ENCODE measurements at regions not wholly inside any gene's neighbourhood (a gene's known extent, or its start where the extent isn't known, plus 50 kb on each side); places are given as distances from the start of the nearest gene placed in this dataset.

GRCh38 chr3:66858656-66859381 lies 139.3 kb upstream of the KBTBD8 start:
- Histone ChIP-seq H2BK5ac (ENCODE audit: low read depth, low read length) (peak overlapping the region; percentile 30; the same call in 1 of the 2 replicates), H3K79me2 (ENCODE audit: control insufficient read depth in 1 of 2, insufficient read depth in 2 of 2, low read length in 2 of 2) (no peaks in the 10 kb centered on the region), H4K91ac (replicated peaks; ENCODE audit: insufficient read length, low read length) (no peak overlapping the region), H2AFZ (ENCODE audit: low read length) (peak overlapping the region; percentile 98), H2BK120ac (replicated peaks; ENCODE audit: low read depth, low read length) (no peak overlapping the region), H3K23ac (ENCODE audit: insufficient read length) (no peak overlapping the region), H3K4me1 (replicated peaks in 1 of 4; ENCODE audit: control insufficient read depth in 3 of 4, insufficient read depth in 4 of 4, low read length in 3 of 4) (peaks cover 0 to 4% (median under 1%) of the 10 kb centered on the region in 4 experiments; a peak in 2 of 7 replicates), H3K27me3 (replicated peaks in 1 of 4; ENCODE audit: control insufficient read depth in 3 of 4, extremely low read depth in 1 of 4, insufficient read depth in 3 of 4, low read length in 3 of 4) (no peaks in the 10 kb centered on the region; a peak in 1 of 7 replicates), H2BK15ac (ENCODE audit: low read length) (no peak overlapping the region), H4K8ac (ENCODE audit: extremely low read depth, insufficient read depth, low read length) (0 out of 2 replicates have a peak overlapping the region, but pooled peaks have one; percentile 4), H3K9ac (replicated peaks in 1 of 4; ENCODE audit: extremely low read depth in 1 of 4, low read depth in 3 of 4, low read length in 3 of 4) (no peak overlapping the region), H3K79me1 (ENCODE audit: low read depth, low read length) (no peaks in the 10 kb centered on the region), H3K4me3 (ENCODE audit: extremely low read depth in 1 of 4, insufficient read depth in 2 of 4, low read depth in 3 of 4, low read length in 4 of 4) (no peak overlapping the region; a peak in 1 of 8 replicates), H2BK12ac (ENCODE audit: low read depth, low read length) (0 out of 2 replicates have a peak overlapping the region, but pooled peaks have one; percentile 95), H3K4ac (replicated peaks; ENCODE audit: insufficient read length, low read depth, low read length) (no peak overlapping the region), H3K18ac (ENCODE audit: extremely low read depth, low read length) (no peak overlapping the region), H3K4me2 (ENCODE audit: insufficient read depth in 1 of 2, low read depth in 2 of 2, low read length in 2 of 2) (peak overlapping the region in 1 of 2 experiments; percentile 43; a peak in 2 of 4 replicates), H4K5ac (ENCODE audit: insufficient read length, low read depth, low read length) (no peak overlapping the region), H3K9me3 (ENCODE audit: insufficient read depth in 2 of 2, low read depth in 1 of 2, low read length in 1 of 2) (no peaks in the 10 kb centered on the region), H3K36me3 (ENCODE audit: control insufficient read depth in 2 of 4, insufficient read depth in 4 of 4, low read length in 3 of 4) (no peaks in the 10 kb centered on the region), H3K23me2 (ENCODE audit: low read depth, low read length) (no peaks in the 10 kb centered on the region), H2BK20ac (ENCODE audit: low read length) (no peak overlapping the region), H3K14ac (ENCODE audit: insufficient read length) (no peak overlapping the region), H3K56ac (replicated peaks; ENCODE audit: insufficient read length, low read depth, low read length) (no peak overlapping the region), H2AK5ac (ENCODE audit: low read depth, low read length) (no peak overlapping the region), H4K20me1 (replicated peaks in 1 of 2; ENCODE audit: control insufficient read depth in 1 of 2, insufficient read depth in 2 of 2, low read length in 2 of 2) (no peaks in the 10 kb centered on the region), H3K27ac (ENCODE audit: low read depth, low read length) (no peak overlapping the region)
- CTCF ChIA-PET (ENCODE audit: partially characterized antibody): interaction anchor here (0.6 to 3.6 kb wide), 24 partner anchors 9 to 492 kb away, joined by 3 to 27 read pairs (median 3); no protein-coding TSS in a partner anchor
- TF ChIP-seq RAD21 (IDR thresholded peaks at IDR 0.05 in 1 of 2, conservative IDR thresholded peaks at IDR 0.05 in 1 of 2; ENCODE audit: low read depth in 2 of 2, low read length in 2 of 2): peak; percentile 66 to 76
- TF ChIP-seq RXRA (IDR thresholded peaks at IDR 0.05; ENCODE audit: insufficient read depth, low read depth, low read length): no peak
- no peak for TF ChIP-seq NANOG (IDR thresholded peaks at IDR 0.05; ENCODE audit: insufficient read depth, low read depth, low read length, poor library complexity, severe bottlenecking)
- TF ChIP-seq, protein P1, sequence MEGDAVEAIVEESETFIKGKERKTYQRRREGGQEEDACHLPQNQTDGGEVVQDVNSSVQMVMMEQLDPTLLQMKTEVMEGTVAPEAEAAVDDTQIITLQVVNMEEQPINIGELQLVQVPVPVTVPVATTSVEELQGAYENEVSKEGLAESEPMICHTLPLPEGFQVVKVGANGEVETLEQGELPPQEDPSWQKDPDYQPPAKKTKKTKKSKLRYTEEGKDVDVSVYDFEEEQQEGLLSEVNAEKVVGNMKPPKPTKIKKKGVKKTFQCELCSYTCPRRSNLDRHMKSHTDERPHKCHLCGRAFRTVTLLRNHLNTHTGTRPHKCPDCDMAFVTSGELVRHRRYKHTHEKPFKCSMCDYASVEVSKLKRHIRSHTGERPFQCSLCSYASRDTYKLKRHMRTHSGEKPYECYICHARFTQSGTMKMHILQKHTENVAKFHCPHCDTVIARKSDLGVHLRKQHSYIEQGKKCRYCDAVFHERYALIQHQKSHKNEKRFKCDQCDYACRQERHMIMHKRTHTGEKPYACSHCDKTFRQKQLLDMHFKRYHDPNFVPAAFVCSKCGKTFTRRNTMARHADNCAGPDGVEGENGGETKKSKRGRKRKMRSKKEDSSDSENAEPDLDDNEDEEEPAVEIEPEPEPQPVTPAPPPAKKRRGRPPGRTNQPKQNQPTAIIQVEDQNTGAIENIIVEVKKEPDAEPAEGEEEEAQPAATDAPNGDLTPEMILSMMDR (IDR thresholded peaks at IDR 0.05; ENCODE audit: control extremely low read depth in 1 of 3, insufficient read depth in 1 of 3, low read depth in 1 of 3, low read length in 3 of 3): peak; percentile 65 to 97 (median 94)
- TF ChIP-seq CREB1 (IDR thresholded peaks at IDR 0.05): peak; percentile 50; the same call in 1 of the 2 replicates
- POLR2A ChIA-PET (ENCODE audit: partially characterized antibody): interaction anchor here (0.6 kb wide), 1 partner anchor 328 kb away, joined by 3 read pairs; no protein-coding TSS in a partner anchor
- peak; percentile 92 for FAIRE-seq
- 43% methylated on average over 15 of the region's 15 CpGs; no CpG with 5 or more reads in 1 of the 2 experiments for WGBS, 2 experiments (ENCODE audit: extremely low coverage in 1 of 2, insufficient coverage in 1 of 2, insufficient read length in 1 of 2, insufficient replicate concordance in 2 of 2, low coverage in 1 of 2, low lambda C conversion rate in 2 of 2, missing lambda C conversion rate in 1 of 2)
- DNase-seq (ENCODE audit: low read depth in 1 of 2, low spot score in 2 of 2): peak; percentile 53 to 88

Measured in H1 (cell line).